Activated naive CD8-positive, alpha-beta T cell treated with anti-CD3 and anti-CD28 coated beads, Interleukin-2, amount 50 U/mL, for 16 hours (primary cell): ENCODE measurements at regions not wholly inside any gene's neighbourhood (a gene's known extent, or its start where the extent isn't known, plus 50 kb on each side); places are given as distances from the start of the nearest gene placed in this dataset.

Experiments used
- DNase-seq: peaks from one replicate; pipeline ENCODE4 v3.0.0-alpha.2; 2020; ENCODE audit warnings: low read depth, low spot score

DNA sequence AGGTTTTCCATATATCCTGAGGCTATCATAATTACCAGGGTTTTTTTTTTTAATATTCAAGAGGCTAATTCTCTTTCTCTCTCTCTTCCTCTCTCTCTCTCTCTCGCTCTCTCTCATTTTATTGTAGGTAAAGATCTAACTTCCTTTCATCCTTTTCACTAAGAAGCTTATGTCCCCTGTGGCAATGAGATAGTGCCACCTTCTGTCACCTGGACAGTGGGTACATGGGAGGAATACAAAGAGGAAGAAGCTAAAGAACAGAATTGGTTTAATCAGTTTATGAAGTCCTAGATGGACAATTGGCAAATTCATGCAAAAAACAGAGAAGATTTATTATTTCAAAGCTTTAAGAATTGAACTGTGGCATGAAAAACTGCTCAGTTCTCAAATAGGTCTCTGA is 1582.3 kb upstream of the TMEFF2 start:
- DNase-seq, result no peak

DNA sequence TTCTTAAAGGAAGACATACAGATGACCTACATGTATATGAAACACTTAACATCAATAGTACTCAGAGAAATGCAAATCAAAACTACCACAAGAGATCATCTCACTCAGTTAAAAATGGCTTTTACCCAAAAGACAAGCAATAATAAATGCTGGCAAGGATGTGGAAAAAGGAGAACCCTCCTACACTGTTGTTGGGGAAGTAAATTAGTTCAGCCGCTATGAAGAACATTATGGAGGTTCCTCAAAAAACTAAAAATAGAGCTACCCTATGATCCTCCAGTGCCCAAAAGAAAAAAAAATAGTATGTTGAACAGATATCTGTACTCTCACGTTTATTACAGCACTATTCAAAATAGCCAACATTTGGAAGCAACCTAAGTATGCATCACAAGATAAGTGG is 1579.4 kb upstream of the TMEFF2 start:
- no peak for DNase-seq

DNA sequence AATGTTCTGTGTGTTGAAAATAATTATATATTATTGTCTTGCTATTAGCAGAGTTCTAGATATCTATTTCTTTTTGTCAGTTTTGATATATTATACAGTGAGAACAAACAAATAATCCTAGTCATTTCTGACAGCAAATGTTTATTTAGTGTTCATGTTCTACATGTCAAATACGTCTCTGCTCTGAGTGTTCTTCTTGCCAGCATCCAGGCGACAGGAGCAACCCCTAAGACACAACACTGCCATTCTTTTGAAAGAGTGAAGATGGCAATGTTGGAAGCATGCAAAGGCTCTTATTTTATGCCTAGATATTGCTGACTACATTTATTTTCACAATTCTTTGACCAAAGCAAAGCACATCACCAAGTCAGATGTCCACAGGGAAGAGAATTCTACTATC is 1556.6 kb upstream of the TMEFF2 start:
- no peak for DNase-seq

DNA sequence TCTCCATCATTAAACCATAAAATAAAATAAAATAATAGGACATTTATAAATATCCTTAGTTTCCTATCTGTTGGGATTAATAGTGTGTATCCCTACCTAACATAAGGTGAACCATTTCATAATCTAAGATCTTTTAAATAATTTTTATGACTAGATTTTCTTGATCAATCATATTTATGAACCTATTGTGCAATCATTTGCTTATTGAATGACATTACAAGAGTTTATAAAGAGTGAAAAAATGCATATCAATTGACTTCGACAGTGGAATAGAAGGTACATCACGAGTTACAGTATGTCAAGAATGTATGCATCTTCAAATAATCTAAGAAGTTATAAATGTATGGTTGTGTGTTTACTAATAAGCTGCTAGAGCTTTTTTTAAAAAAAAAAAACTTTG is 1554.8 kb upstream of the TMEFF2 start:
- no peak for DNase-seq

DNA sequence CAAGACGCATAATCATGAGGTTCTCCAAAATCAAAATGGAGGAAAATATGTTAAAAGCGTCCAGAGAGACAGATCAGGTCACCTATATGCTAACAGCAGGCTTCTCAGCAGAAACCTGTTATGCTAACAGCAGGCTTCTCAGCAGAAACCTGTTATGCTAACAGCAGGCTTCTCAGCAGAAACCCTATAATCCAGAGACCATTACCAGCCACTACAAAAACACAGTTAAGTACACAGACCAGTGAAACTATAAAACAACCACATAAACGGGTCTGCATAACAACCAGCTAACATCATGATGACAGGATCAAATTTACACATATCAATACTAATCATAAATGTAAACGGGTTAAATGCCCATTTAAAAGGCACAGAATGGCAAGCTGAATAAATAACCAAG is 1548.4 kb upstream of the TMEFF2 start:
- no peak for DNase-seq

DNA sequence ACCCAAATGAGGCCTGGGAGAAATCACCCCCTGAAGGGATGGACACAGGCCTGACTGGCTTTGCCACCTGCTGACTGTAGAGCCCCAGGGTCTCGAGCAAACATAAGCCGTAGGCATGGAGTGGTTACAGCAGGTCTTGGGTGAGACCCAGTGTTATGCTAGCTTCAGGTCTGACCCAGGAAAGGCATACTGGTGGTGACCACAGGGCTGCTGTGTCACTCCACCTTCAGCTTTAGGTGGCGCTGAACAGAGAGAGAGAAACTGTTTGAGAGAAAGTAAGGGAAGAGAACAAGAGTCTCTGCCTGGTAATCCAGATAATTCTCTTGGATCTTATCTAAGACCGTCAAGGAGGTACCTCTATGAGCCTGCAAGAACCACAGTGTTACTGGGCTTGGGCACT is 1544.2 kb upstream of the TMEFF2 start:
- no peak for DNase-seq

DNA sequence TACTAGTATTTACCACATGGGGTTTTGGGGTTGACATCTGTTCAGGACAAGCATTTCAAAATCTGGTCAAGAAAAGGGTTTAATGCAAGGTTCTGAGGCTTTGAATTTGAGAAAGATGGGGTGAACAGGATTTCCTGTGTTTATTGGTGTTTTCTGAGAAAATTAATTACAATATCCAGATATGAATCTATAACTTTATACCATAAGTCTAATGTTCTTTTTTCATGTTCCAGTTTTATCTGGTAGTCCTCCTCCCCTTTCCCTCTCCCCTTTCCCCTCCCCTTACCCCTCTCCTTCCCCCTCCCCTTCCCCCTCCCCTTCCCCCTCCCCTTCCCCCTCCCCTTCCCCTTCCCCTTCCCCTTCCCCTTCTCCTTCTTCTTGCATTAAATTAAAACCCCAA is 1518.2 kb upstream of the TMEFF2 start:
- DNase-seq, result no peak

DNA sequence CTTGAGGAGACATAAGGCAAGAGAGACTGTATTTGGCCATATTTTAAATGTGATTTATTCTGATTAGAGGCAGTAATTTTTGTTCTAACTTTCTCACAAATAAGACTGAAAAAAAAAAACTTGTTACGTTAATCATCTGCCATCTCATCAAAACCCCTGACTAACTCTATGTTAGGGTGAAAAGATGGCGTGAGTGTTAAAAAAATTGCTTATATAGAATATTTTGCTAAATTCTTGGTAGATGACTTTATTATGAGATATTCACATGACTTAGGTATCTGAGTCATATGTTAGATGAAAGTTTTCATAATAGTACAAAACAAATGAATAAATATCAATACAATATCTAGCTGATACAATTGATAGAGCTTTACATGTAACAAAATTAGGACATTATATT is 1508.7 kb upstream of the TMEFF2 start:
- DNase-seq, result no peak

DNA sequence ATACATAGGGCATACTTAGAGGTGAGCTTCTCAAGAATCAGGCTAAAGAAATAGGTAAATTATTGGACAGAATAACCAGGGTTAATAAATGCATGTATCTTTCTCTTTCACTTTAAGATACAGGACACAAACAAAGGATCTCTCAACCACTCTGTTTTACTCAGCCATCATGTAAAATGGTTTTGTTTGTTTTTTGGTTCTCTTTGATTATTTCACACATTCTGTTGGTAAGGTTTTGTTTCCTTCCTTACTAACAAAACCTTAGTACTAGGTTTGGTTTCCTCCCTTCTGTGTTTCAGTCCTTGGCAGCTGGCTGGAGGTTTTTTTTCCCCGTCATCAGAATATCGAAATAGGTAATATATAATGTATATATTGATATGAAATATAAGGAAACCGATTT is 1506.8 kb upstream of the TMEFF2 start:
- no peak for DNase-seq

DNA sequence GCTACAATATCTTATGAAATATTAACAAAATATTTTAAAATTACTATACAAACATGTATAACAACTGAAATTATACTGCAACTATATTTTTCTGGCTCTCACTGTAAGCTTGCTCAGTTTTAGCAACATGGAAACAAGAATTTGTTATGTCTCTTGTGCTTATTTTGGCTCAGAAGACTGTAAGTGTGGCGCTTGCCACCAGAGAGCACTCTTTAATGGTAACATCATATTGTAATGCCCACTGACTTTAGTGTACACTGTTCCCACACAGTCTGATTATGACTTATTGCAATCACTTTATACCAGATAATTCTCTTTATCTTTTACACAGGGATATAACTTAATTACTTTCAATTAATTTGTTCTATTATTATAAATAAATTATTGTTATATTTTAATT is 1500.6 kb upstream of the TMEFF2 start:
- DNase-seq, result no peak

DNA sequence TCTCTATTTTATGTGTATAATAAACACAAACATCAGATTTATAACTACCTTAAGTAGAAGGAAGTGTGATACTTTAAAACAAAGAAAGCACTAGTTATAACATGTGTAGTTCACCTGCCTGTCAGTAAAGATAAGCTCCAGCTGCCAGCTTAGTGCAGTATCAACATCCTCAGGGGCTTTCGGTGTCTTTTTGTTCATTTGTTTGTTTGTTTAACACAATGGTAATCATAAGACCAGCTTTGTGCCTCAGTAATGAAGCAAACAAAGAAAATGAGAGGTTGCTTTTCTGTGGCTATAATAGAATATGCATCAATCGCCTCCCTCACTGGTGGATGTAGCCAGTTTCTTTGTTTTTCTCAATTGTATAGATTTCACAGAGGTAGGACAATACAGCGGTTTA is 1499.0 kb upstream of the TMEFF2 start:
- DNase-seq, result no peak

DNA sequence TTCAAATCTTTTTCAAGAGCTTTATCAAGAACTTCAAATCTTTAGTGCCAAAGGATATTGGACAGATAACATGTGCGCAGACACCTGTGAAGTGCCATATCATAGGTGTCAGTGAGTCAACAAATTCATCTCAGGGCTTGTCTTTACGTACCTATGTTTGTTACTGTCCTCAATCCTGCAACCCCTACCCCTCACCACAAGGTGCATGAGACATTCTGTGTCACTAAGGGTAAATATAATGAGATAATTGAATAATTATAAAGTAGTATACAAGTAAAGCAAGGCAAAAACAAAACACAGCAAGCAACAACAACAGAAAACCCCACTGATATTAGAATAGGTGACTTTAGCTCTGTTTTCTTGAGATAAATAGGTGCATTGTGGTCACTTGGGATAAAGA is 1495.8 kb upstream of the TMEFF2 start:
- no peak for DNase-seq

DNA sequence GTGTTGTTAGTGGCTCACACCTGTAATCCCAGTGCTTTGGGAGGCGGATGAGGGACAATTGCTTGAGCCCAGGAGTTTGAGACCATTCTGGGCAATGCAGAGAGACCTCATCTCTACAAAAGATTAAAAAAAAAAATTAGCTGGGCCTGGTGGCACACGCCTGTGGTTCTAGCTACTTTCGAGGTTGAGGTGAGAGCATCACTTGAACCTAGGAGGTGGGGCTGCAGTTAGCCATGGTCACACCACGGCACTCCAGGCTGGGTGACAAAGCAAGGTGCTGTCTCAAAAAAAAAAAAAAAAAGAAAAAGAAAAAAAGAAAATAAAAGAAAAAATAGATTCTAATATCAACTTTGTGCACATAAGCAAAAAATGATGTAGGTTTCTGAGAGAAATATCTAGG is 1492.5 kb upstream of the TMEFF2 start:
- no peak for DNase-seq

DNA sequence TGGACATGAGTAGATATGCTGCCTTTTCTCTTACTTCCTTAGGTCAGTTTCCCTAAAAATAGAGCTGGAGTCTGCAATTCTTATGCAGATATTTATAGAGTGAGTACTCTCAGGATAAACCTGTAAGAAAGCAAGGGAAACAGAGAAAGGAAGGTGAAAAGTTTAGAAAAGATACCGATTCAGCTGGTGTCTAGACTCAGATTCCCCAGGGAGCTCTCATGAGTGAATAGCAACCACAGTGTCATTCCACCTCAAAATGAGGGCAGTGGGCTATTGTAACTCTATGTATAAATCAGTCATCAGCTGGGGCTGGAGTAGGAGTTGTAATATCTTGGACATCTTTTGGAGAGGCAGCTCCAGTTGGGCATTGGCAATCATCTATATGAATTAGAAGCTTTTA is 1485.1 kb upstream of the TMEFF2 start:
- DNase-seq, result no peak

DNA sequence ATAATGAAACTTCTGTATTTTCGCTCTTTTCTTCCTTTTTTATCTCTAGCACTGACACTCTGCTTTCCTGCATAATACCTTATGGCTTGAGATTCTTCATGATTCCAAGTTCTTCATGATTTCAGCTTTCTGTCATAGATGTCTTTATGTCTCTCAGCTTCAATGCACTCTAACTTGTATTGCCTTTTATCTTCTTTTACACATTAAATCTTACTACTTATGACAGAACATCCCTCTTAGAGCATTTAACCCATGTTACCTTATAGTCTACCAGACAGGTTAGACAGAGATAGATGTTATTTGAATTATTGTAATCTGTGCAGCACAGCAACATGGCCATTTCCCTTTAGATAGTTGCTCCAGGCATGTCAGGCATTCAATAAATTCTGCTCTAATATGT is 1475.7 kb upstream of the TMEFF2 start:
- DNase-seq, result no peak

DNA sequence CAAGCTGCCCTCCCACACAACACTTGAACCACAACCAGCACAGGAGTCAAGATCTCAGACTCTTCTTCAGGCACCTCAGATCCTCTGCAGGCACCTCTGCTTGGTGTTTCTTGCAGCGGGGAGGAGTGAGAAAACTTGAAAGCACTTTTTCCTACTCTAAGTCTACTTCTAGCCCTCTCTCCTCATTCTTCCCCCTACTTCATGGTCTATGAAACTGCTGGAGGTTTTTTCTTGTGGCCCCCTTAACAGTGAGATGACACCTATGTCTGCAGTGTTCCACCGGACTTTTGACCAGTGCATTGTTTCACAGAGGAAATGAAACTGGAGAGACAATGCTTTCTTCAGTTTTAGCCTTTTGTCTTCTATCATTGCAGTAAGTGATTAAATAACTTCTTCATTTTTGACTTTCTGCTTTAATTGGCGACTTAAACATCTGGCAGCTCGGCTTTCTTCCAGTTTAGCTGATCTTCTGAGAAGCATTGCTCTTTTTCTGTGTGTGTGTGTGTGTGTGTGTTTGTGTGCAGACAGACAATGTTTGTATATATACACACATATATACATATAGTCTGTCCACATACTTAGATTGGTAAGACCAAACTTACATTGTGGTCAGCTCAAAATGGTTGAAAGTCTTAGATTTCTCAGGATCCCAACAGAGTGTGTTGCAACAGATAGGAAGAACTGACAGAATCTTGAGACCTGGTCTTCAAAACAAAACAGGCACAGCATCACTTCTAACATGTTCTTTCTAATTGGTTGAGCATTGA is 1474.0 kb upstream of the TMEFF2 start:
- no peak for DNase-seq

DNA sequence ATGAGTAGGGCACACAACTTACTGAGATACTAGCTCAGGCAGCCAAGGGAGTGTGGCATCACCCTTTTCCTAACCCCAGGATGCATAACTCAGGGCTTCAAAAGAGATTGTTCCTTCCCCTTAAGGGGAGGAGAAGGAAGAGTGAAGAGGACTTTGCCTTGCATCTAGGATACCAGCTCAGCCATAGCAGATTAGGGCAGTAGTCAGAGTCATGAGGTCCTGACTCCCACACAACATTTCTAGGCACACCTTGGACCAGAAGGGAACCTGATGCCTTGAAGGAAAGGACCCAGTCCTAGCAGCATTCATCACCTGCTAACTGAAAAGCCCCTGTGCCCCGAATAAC is 1433.2 kb upstream of the TMEFF2 start:
- no peak for DNase-seq

DNA sequence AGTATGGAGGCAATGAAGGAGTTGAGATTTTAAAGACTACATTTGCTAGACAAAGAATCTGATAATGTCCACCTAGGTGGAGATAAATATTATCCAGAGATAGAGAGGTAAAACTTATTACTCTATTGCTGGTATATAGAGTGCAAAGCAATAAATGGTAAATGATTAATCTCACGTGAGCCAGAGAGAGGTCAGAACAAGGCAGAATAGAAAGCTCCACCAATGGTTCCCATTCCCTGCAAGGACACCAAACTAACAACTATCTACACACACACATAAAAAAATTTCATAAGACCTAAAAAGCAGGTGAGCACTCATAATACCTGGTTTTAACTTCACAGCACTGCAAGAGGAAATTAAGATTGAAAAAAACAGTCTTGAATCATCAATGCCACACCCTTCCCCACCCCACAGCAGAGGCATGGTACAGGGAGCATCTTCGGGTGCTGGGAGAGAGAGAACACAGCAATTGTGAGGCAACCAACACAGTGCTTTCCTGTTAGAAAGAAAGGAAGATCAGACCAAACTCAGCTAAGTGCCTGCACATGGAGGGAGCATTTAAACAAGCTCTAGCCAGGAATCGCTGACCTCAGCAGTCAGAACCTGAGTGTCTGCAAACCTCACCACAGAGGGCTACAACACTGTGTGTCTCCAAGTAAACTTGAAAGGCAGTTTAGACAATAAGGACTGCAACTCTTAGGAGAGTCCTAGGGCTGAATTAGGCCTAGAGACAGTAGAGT is 1432.6 kb upstream of the TMEFF2 start:
- no peak for DNase-seq

DNA sequence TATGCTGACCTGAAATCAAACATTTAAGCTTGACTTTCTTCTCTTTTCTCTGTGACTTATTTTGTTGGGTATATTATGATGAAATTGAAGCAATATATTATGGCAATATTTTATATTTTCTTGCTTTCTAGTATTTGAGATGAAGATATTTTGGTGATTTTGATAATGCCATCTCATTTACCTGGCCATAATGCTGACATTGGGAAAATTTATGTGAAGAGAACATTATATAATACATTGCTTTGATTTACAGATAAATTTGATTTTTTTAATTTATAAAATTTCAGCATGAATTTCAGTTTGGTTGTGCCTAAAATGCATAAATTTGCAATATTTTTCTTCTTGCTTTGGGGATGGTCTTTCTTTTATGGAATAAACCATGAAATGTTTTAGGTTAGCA is 1413.7 kb upstream of the TMEFF2 start:
- DNase-seq, result no peak

DNA sequence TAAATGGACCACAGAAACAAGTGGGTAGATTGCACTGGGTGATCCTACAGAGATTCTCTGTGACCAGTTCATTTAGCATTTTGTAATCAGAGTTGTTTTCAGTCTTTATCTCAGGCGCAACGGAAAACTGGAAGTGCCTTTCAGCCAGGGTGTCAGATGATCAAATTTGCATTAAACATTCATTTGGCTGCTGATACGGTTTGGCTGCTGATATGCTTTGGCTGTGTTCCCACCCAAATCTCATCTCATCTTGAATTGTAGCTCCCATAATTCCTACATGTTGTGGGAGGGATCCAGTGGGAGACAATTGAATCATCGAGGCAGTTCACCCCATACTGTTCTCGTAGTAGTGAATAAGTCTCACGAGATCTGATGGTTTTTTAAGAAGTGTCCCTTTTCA is 1396.1 kb upstream of the TMEFF2 start:
- DNase-seq, result no peak

DNA sequence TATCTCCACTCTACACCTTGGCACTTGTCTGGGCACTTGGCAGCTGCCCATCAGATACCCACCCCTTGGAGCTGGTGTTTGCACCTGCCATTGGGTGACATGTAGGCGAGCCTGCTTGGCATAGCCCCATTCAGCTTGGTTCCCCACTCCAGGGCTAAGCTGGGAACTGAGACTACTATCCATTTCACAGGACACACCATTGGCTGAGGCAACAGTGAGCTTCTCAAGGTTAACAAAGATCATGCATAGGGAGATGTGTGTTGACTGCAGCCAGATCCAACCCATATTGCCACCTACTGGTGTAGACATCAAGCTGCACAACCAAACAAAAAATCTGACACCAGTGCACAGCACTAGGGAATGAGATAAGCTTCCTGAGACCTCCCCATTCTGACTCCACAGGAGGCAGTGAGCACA is 1389.8 kb upstream of the TMEFF2 start:
- no peak for DNase-seq

DNA sequence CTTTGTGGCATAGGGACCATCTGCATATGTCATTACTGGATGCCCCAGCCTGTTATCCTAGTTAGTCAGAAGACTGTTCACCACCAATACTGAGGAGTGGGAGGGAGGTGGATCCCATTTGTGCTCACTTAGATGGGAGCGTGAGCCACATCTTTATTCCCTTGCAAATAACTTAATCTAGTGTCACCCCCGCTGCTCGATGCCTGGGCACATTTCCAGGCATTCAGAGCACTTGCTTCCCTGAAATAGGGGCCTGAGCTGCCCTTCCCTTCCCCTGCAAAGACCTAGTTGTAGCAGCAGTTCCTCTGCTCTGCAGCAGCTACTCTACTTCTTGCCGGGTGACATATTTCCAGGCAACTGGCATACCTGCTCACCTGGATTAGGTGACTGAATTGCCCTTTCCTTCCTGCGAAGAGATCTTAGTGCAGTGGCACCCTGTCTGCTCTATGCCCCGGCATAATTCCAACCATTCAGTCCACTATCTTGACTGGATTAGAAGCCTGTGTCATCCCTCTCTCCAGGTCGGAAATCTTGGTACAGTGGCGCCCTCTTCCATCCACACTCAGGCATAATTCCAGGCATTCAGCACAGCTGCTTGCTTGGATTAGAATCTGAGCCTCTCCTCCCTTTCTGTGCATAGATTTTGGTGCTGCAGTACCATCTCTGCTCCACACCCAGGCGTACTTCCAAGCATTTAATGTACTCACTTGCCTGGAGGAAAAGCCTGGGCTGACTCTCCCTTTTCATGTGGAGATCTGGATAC is 1389.1 kb upstream of the TMEFF2 start:
- DNase-seq, result no peak

DNA sequence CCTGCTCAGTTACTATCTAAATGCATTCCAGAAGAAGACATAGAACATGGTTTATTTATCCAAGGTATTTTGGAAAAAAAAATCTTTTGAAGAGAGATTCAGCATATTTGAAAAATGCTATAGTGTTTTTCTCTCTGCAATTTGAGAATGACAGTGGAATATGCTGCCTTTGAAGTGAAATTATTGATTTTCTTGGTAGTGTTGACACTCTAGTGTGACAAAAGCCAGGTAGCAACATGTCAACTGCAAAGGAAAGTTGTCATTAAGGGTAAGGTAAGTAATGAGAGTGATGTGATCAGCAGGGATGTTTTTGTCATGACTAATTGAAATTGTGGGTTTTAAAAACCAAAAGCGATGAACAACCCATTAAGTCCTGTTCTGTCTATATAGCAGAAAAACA is 1387.1 kb upstream of the TMEFF2 start:
- DNase-seq, result no peak
